ENCODE measurements at regions not wholly inside any gene's neighbourhood (a gene's known extent, or its start where the extent isn't known, plus 50 kb on each side); places are given as distances from the start of the nearest gene placed in this dataset.
A peak's percentile ranks its signal among the peaks of the same experiment; 100 is the strongest.

DNA sequence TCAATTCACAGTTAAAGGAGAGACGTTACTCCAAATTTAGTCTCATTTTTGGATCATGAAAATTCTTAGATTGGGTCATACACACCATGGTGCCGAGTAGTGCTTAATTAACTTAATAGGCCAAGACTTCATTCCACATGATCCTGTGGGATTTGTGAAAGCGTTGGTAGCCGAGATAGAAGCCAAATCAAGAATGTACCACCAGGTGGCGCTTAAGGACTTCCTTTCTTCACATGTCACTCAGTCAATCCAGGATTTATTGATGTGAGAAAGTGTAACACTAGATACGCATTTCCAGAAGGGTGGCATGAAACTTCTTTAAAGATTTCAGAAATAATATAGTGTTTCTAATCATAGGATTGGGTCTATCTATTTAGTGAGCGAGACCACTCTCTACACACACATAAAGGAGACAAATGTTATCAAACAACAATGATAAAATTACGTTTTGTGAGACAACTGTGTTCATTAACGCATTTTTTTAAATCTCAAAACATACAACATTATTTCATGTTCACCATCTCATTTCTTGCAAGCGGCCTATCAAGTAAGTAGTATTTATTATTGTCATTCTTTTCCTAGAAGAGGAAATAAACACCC, 436.1 kb downstream of the CHL1 start:
- TF ChIP-seq POLR2A (IDR thresholded peaks at IDR 0.05; ENCODE audit: extremely low read depth, insufficient read length): no peak
- TF ChIP-seq, protein P1, sequence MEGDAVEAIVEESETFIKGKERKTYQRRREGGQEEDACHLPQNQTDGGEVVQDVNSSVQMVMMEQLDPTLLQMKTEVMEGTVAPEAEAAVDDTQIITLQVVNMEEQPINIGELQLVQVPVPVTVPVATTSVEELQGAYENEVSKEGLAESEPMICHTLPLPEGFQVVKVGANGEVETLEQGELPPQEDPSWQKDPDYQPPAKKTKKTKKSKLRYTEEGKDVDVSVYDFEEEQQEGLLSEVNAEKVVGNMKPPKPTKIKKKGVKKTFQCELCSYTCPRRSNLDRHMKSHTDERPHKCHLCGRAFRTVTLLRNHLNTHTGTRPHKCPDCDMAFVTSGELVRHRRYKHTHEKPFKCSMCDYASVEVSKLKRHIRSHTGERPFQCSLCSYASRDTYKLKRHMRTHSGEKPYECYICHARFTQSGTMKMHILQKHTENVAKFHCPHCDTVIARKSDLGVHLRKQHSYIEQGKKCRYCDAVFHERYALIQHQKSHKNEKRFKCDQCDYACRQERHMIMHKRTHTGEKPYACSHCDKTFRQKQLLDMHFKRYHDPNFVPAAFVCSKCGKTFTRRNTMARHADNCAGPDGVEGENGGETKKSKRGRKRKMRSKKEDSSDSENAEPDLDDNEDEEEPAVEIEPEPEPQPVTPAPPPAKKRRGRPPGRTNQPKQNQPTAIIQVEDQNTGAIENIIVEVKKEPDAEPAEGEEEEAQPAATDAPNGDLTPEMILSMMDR (IDR thresholded peaks at IDR 0.05; ENCODE audit: low read depth, low read length): peak; percentile 71
